ENCODE measurements at regions not wholly inside any gene's neighbourhood (a gene's known extent, or its start where the extent isn't known, plus 50 kb on each side); places are given as distances from the start of the nearest gene placed in this dataset.

- no peak for TF ChIP-seq EZH2 (IDR thresholded peaks at IDR 0.05)
- no peak for TF ChIP-seq POLR2AphosphoS5 (IDR thresholded peaks at IDR 0.05; ENCODE audit: borderline replicate concordance, low read depth, low read length)
- TF ChIP-seq FOXP2 (optimal IDR thresholded peaks at IDR 0.05; ENCODE audit: control extremely low read depth, extremely low read length, insufficient read depth) = no peak
Measured at GRCh38 chr15:70518201-70519003, 245.0 kb downstream of the UACA start.

All from SK-N-MC (cell line).